Fibroblast of lung (primary cell): ENCODE measurements at regions not wholly inside any gene's neighbourhood (a gene's known extent, or its start where the extent isn't known, plus 50 kb on each side); places are given as distances from the start of the nearest gene placed in this dataset.

Experiments used
- CTCF ChIP-seq, 2 donors: IDR thresholded peaks in 1 of 2; conservative IDR thresholded peaks in 1 of 2; 1 replicate in 1 of 2; 2 replicates in 1 of 2; pipeline ENCODE4 v1.5.1; 2011 to 2012; ENCODE audit warnings: low read length in 2 of 2, control low read depth in 1 of 2, inconsistent platforms in 1 of 2, low read depth in 1 of 2, mild to moderate bottlenecking in 1 of 2
- EZH2 ChIP-seq: IDR thresholded peaks from 2 replicates; pipeline ENCODE4 v1.5.1; 2012; ENCODE audit warnings: low read length, control low read depth, mild to moderate bottlenecking; ENCODE audit errors: missing control alignments

GRCh38 chr10:4151466-4151865 is 366.5 kb upstream of the KLF6 start:
- TF ChIP-seq CTCF (conservative IDR thresholded peaks at IDR 0.05 in 1 of 2, IDR thresholded peaks at IDR 0.05 in 1 of 2; ENCODE audit: low read depth in 1 of 2, low read length in 2 of 2) (no peak), EZH2 (no peak)
